Panc1 (cell line): ENCODE measurements at regions not wholly inside any gene's neighbourhood (a gene's known extent, or its start where the extent isn't known, plus 50 kb on each side); places are given as distances from the start of the nearest gene placed in this dataset.
A peak's percentile ranks its signal among the peaks of the same experiment; 100 is the strongest.

Source experiments
- ATAC-seq: fragments of 200-7000 bp; cut with Tn5 transposase; 2 replicates; pipeline ENCODE4 v1.9.1; 2020; ENCODE audit warnings: mild to moderate bottlenecking, moderate library complexity
- BruUV-seq: library from RNA; stranded (reverse); fragments of 400-500 nt; replicated peaks from 2 replicates; lab custom pipeline; 2021; lab: Mats Ljungman, UMichigan
- CTCF ChIA-PET: fragments of 300-600 bp; sonication (Branson Sonifier 250); formaldehyde crosslinking; loops from one replicate; lab custom pipeline; 2022; ENCODE audit warnings: antibody characterized with exemption; lab: Charles Lee
- POLR2A ChIA-PET: fragments of 300-600 bp; sonication (Branson Sonifier 250); formaldehyde crosslinking; loops from one replicate; lab custom pipeline; 2022; ENCODE audit warnings: antibody characterized with exemption; lab: Charles Lee
- DNase-seq: peaks from one replicate; pipeline ENCODE4 v3.0.0-alpha.2; 2010; ENCODE audit warnings: low read depth, low spot score
- H3K27ac ChIP-seq: 2 replicates; pipeline ENCODE4 v1.5.1; 2011; ENCODE audit warnings: mild to moderate bottlenecking, low read length, inconsistent platforms
- H3K27me3 ChIP-seq: fragments of 200-500 bp; sonication (Bioruptor generic); 2 replicates; pipeline ENCODE4 v1.6.0; 2014; ENCODE audit warnings: low read length, inconsistent platforms; ENCODE audit not compliant: control insufficient read depth, insufficient read depth
- H3K36me3 ChIP-seq: fragments of 200-500 bp; sonication (Bioruptor generic); 2 replicates; pipeline ENCODE4 v1.5.1; 2014; ENCODE audit warnings: inconsistent platforms, mild to moderate bottlenecking, low read length, moderate library complexity; ENCODE audit not compliant: control insufficient read depth, insufficient read depth
- H3K4me1 ChIP-seq: 2 replicates; pipeline ENCODE4 v1.5.1; 2011; ENCODE audit warnings: inconsistent platforms, mild to moderate bottlenecking, low read length, moderate library complexity; ENCODE audit not compliant: control insufficient read depth, insufficient read depth
- H3K4me3 ChIP-seq, 2 experiments: 2 replicates each; pipeline ENCODE4 v1.5.1; 2011 to 2012; ENCODE audit warnings: low read depth in 2 of 2, low read length in 2 of 2, mild to moderate bottlenecking in 2 of 2, inconsistent platforms in 1 of 2, moderate library complexity in 1 of 2
- H3K9me3 ChIP-seq: fragments of 200-500 bp; sonication (Bioruptor generic); 2 replicates; pipeline ENCODE4 v1.5.1; 2014; ENCODE audit warnings: low read depth, mild to moderate bottlenecking, inconsistent platforms, low read length, moderate library complexity; ENCODE audit not compliant: control insufficient read depth, insufficient read depth
- POLR2AphosphoS5 ChIP-seq: IDR thresholded peaks from 2 replicates; pipeline ENCODE4 v1.6.1; 2012; ENCODE audit warnings: mild to moderate bottlenecking, low read depth, low read length, moderate library complexity
- SIN3A ChIP-seq: IDR thresholded peaks from 2 replicates; pipeline ENCODE4 v1.6.1; 2012; ENCODE audit warnings: low read depth, mild to moderate bottlenecking, low read length, moderate library complexity, borderline replicate concordance; ENCODE audit not compliant: insufficient read depth
- TCF7L2 ChIP-seq: IDR thresholded peaks from 2 replicates; pipeline ENCODE4 v1.6.1; 2011; ENCODE audit warnings: mild to moderate bottlenecking, low read depth, low read length, inconsistent platforms
- in situ Hi-C: cut with HindIII; loops from 2 replicates; pipeline ENCODE4 v1.10.0; 2016; ENCODE audit warnings: low sequenced_read_pairs, low pct_unique_long_range_greater_than_20kb
- intact Hi-C: fragments of 100-400 bp; cut with micrococcal nuclease; formaldehyde crosslinking; loops from one replicate; pipeline ENCODE4 v1.10.0; 2022; ENCODE audit not compliant: unreplicated experiment
- TF ChIP-seq, protein P1 (sequence below): fragments of 450-650 bp; IDR thresholded peaks from 2 replicates; pipeline ENCODE4 v1.5.1; 2017; ENCODE audit warnings: mild to moderate bottlenecking
- TF ChIP-seq, protein P2 (sequence below), 2 experiments: IDR thresholded peaks; 2 replicates each; pipeline ENCODE4 v1.6.1; 2011 to 2012; ENCODE audit warnings: low read depth in 2 of 2, control low read depth in 1 of 2, low read length in 1 of 2, mild to moderate bottlenecking in 1 of 2, moderate library complexity in 1 of 2; ENCODE audit not compliant: insufficient read depth in 1 of 2

DNA sequence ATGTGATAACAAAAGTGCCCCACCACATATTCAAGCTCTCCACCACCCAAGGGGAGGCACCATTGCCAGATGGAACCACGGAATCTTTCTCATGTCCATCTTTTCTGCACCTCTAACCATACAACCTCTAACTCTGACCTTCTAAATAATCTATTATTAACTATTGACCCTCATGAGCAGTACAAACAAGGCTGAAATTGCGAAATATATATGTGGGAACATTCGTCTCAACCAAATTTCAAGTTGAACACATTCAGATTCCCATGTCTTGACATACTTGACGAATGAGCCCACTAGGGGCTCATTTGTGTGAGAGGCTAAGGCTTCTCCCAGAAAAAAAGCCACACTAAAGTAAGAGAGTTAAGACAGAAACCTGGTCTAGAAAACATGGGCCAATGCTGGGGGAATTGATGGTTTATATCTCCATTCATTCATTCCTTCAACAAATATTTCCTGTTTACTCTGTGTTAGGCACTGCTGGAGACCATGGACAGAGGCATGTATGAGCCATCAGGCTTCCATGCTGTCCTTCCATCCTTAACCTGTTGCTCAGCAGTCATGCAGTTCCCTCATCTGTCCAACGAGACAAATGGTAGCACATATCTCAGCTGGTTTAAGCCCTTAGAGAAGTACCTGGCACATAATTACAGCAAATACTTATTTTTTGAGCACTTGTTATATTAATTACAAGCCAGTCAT, 130.4 kb downstream of the ESM1 start:
- POLR2A ChIA-PET = no interaction called here
- in situ Hi-C loops = no loop called here

DNA sequence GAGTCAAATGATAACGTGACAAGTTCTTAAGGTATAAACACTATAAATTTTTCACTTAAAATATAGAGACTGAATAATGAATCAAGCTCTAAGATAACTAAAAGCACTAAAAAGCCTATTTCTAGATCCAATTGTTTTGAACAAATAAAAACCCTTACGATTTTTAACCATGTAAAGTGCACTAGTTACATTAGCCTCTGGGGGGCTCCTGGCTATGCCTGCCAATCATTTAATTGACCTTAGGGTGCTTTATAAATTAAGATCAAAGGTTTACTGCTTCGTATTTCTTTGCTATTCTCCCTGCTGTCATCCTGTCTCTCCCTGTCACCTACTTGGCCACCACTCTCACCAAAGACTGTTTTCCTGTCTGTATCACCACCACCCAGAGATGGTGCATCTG, 133.4 kb downstream of the ESM1 start:
- Histone ChIP-seq H3K27me3 (peaks cover 8% of the 10 kb centered on the region; the same call in 1 of the 2 replicates), H3K4me1 (no peaks in the 10 kb centered on the region), H3K27ac (no peak overlapping the region), H3K9me3 (no peaks in the 10 kb centered on the region), H3K36me3 (no peaks in the 10 kb centered on the region), H3K4me3 (no peak overlapping the region)
- intact Hi-C loops (no loop called here), in situ Hi-C loops (no loop called here)
- ATAC-seq (no peak), DNase-seq (no peak)
- TF ChIP-seq TCF7L2 = no peak
- TF ChIP-seq, protein P1, sequence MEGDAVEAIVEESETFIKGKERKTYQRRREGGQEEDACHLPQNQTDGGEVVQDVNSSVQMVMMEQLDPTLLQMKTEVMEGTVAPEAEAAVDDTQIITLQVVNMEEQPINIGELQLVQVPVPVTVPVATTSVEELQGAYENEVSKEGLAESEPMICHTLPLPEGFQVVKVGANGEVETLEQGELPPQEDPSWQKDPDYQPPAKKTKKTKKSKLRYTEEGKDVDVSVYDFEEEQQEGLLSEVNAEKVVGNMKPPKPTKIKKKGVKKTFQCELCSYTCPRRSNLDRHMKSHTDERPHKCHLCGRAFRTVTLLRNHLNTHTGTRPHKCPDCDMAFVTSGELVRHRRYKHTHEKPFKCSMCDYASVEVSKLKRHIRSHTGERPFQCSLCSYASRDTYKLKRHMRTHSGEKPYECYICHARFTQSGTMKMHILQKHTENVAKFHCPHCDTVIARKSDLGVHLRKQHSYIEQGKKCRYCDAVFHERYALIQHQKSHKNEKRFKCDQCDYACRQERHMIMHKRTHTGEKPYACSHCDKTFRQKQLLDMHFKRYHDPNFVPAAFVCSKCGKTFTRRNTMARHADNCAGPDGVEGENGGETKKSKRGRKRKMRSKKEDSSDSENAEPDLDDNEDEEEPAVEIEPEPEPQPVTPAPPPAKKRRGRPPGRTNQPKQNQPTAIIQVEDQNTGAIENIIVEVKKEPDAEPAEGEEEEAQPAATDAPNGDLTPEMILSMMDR = no peak
- no peak for TF ChIP-seq POLR2AphosphoS5
- no peak for TF ChIP-seq SIN3A
- TF ChIP-seq, protein P2, sequence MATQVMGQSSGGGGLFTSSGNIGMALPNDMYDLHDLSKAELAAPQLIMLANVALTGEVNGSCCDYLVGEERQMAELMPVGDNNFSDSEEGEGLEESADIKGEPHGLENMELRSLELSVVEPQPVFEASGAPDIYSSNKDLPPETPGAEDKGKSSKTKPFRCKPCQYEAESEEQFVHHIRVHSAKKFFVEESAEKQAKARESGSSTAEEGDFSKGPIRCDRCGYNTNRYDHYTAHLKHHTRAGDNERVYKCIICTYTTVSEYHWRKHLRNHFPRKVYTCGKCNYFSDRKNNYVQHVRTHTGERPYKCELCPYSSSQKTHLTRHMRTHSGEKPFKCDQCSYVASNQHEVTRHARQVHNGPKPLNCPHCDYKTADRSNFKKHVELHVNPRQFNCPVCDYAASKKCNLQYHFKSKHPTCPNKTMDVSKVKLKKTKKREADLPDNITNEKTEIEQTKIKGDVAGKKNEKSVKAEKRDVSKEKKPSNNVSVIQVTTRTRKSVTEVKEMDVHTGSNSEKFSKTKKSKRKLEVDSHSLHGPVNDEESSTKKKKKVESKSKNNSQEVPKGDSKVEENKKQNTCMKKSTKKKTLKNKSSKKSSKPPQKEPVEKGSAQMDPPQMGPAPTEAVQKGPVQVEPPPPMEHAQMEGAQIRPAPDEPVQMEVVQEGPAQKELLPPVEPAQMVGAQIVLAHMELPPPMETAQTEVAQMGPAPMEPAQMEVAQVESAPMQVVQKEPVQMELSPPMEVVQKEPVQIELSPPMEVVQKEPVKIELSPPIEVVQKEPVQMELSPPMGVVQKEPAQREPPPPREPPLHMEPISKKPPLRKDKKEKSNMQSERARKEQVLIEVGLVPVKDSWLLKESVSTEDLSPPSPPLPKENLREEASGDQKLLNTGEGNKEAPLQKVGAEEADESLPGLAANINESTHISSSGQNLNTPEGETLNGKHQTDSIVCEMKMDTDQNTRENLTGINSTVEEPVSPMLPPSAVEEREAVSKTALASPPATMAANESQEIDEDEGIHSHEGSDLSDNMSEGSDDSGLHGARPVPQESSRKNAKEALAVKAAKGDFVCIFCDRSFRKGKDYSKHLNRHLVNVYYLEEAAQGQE (IDR thresholded peaks at IDR 0.05; ENCODE audit: insufficient read depth in 1 of 2, low read depth in 2 of 2, low read length in 1 of 2) = no peak
- ChIA-PET CTCF (interaction anchor here (0.9 kb wide), 1 partner anchor 15 kb away, joined by 3 read pairs; no protein-coding TSS in a partner anchor), POLR2A (no interaction called here)
- no TSS peak for BruUV-seq

More for the DNA sequence above, 130.4 kb downstream of the ESM1 start:
- BruUV-seq = no TSS peak
- DNase-seq (no peak), ATAC-seq (no peak)
- no peaks in the 10 kb centered on the region for H3K4me1 ChIP-seq
- intact Hi-C loops = no loop called here
- TF ChIP-seq SIN3A (no peak), POLR2AphosphoS5 (no peak)
- TF ChIP-seq, protein P2 (IDR thresholded peaks at IDR 0.05; ENCODE audit: insufficient read depth in 1 of 2, low read depth in 2 of 2, low read length in 1 of 2) = 0 out of 4 replicates have a peak, but pooled peaks of 1 of the 2 experiments have one; percentile 40
- no peaks in the 10 kb centered on the region for H3K9me3 ChIP-seq
- CTCF ChIA-PET = interaction anchor here (1.3 kb wide), 1 partner anchor 12 kb away, joined by 5 read pairs; no protein-coding TSS in a partner anchor
- H3K27ac ChIP-seq = no peak overlapping the region
- H3K36me3 ChIP-seq = no peaks in the 10 kb centered on the region
- H3K4me3 ChIP-seq = no peak overlapping the region
- H3K27me3 ChIP-seq = peaks cover 8% of the 10 kb centered on the region; the same call in 1 of the 2 replicates
